Parathyroid adenoma (tissue), 2 donors: ENCODE measurements at regions not wholly inside any gene's neighbourhood (a gene's known extent, or its start where the extent isn't known, plus 50 kb on each side); places are given as distances from the start of the nearest gene placed in this dataset.

ENCODE experiments used
- H2AFZ ChIP-seq: fragments of 300-600 bp; sonication (generic); one replicate; pipeline ENCODE4 v1.7.0; 2017; ENCODE audit warnings: antibody characterized with exemption, mild to moderate bottlenecking
- H3K27ac ChIP-seq: fragments of 300-600 bp; sonication (generic); one replicate; pipeline ENCODE4 v1.7.0; 2017
- H3K27me3 ChIP-seq: fragments of 300-600 bp; sonication (generic); one replicate; pipeline ENCODE4 v1.7.0; 2017; ENCODE audit warnings: low read length; ENCODE audit not compliant: control insufficient read depth, insufficient read depth
- H3K36me3 ChIP-seq: fragments of 300-600 bp; sonication (generic); one replicate; pipeline ENCODE4 v1.7.0; 2017; ENCODE audit warnings: low read length; ENCODE audit not compliant: control insufficient read depth, insufficient read depth
- H3K4me1 ChIP-seq: fragments of 300-600 bp; sonication (generic); one replicate; pipeline ENCODE4 v1.7.0; 2017; ENCODE audit warnings: control low read depth
- H3K4me2 ChIP-seq: fragments of 300-600 bp; sonication (generic); one replicate; pipeline ENCODE4 v1.7.0; 2017; ENCODE audit warnings: low read length
- H3K4me3 ChIP-seq: fragments of 300-600 bp; sonication (generic); one replicate; pipeline ENCODE4 v1.7.0; 2017; ENCODE audit warnings: low read depth, low read length
- H3K79me2 ChIP-seq: fragments of 300-600 bp; sonication (generic); one replicate; pipeline ENCODE4 v1.7.0; 2017; ENCODE audit warnings: control low read depth
- H3K9ac ChIP-seq: fragments of 300-600 bp; sonication (generic); one replicate; pipeline ENCODE4 v1.7.0; 2017; ENCODE audit warnings: mild to moderate bottlenecking
- H3K9me3 ChIP-seq: fragments of 300-600 bp; sonication (generic); one replicate; pipeline ENCODE4 v1.7.0; 2017; ENCODE audit warnings: low read length; ENCODE audit not compliant: control insufficient read depth
- TF ChIP-seq, protein P1 (sequence below): fragments of 300-600 bp; sonication (generic); IDR thresholded peaks from one replicate; pipeline ENCODE4 v1.7.0; 2017; ENCODE audit warnings: antibody characterized with exemption, mild to moderate bottlenecking
- donor health status: primary hyperparathyroidism.

DNA sequence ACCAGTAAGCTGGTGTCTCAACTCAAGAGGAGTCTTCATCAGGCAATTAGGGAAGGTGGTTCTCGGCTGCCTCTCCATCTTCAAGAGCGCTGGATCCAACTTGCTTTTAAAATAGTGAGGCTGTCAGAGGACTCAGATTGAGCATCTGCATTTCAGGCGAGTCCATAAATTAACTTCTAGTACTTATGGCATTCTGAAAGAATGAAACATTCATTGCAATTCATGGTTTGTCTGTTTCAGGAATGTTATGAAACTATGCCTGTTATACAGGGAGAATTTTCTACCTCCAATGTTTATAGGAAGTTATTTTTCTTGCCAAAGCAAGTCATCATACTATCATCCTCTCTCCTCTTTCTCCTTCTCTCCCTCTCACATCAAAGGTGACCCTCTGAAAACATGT lies 883.2 kb downstream of the SLC4A3 start:
- Histone ChIP-seq H3K9me3 (no peaks in the 10 kb centered on the region), H3K4me3 (no peak overlapping the region), H3K79me2 (no peaks in the 10 kb centered on the region), H3K4me1 (no peaks in the 10 kb centered on the region), H3K27ac (no peak overlapping the region), H3K9ac (no peak overlapping the region), H2AFZ (no peak overlapping the region), H3K4me2 (no peak overlapping the region), H3K36me3 (no peaks in the 10 kb centered on the region), H3K27me3 (no peaks in the 10 kb centered on the region)
- TF ChIP-seq, protein P1, sequence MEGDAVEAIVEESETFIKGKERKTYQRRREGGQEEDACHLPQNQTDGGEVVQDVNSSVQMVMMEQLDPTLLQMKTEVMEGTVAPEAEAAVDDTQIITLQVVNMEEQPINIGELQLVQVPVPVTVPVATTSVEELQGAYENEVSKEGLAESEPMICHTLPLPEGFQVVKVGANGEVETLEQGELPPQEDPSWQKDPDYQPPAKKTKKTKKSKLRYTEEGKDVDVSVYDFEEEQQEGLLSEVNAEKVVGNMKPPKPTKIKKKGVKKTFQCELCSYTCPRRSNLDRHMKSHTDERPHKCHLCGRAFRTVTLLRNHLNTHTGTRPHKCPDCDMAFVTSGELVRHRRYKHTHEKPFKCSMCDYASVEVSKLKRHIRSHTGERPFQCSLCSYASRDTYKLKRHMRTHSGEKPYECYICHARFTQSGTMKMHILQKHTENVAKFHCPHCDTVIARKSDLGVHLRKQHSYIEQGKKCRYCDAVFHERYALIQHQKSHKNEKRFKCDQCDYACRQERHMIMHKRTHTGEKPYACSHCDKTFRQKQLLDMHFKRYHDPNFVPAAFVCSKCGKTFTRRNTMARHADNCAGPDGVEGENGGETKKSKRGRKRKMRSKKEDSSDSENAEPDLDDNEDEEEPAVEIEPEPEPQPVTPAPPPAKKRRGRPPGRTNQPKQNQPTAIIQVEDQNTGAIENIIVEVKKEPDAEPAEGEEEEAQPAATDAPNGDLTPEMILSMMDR = no peak

- H3K4me3 ChIP-seq = no peak overlapping the region
- no peak overlapping the region for H2AFZ ChIP-seq
- no peak overlapping the region for H3K27ac ChIP-seq
- no peaks in the 10 kb centered on the region for H3K79me2 ChIP-seq
- H3K9me3 ChIP-seq = no peaks in the 10 kb centered on the region
- H3K4me2 ChIP-seq = no peak overlapping the region
- no peaks in the 10 kb centered on the region for H3K4me1 ChIP-seq
- no peaks in the 10 kb centered on the region for H3K27me3 ChIP-seq
- TF ChIP-seq, protein P1 = no peak
- no peaks in the 10 kb centered on the region for H3K36me3 ChIP-seq
- no peak overlapping the region for H3K9ac ChIP-seq
Measured at GRCh38 chr2:220512419-220512818, 885.0 kb downstream of the SLC4A3 start.

DNA sequence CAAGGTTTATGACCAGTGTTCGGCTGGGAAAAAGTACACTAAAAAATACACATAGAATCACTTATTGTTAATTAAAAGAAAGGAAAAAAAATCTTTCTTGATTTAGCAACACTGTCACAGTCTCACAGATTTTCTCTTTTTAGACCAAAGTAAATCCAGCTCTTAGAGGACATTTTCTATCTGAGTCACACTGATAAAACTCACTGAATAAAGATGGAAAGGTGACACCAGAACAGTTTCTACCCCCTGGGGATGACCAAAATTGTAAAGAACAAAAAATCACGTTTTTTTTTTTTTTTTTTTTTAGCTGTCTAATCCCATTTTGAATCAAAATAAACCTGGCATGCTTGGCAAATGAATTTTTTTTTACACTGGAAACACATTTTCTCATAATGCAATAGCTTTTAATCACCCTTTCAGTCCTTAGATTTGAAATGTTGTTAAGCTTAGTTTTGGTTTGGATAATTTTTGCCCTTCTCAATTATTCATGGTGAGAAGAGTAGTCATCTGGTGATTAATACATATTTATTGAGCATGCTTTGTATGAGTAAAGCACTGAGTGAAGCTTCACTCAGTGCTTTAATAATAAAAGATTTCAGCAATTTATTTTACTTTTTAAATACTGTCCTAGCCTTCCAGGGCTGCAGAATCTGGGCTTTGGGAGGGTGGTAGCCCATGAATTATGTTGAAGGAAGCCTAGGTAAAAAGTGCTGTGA lies 886.3 kb downstream of the SLC4A3 start:
- Histone ChIP-seq H2AFZ (no peak overlapping the region), H3K27me3 (no peaks in the 10 kb centered on the region), H3K36me3 (no peaks in the 10 kb centered on the region), H3K4me2 (no peak overlapping the region), H3K4me1 (no peaks in the 10 kb centered on the region), H3K27ac (no peak overlapping the region), H3K9ac (no peak overlapping the region), H3K9me3 (no peaks in the 10 kb centered on the region), H3K79me2 (no peaks in the 10 kb centered on the region), H3K4me3 (no peak overlapping the region)
- TF ChIP-seq, protein P1 = no peak

- no peak overlapping the region for H3K4me2 ChIP-seq
- no peaks in the 10 kb centered on the region for H3K36me3 ChIP-seq
- H3K9me3 ChIP-seq = no peaks in the 10 kb centered on the region
- no peak overlapping the region for H3K27ac ChIP-seq
- no peaks in the 10 kb centered on the region for H3K79me2 ChIP-seq
- H3K4me1 ChIP-seq = no peaks in the 10 kb centered on the region
- H3K27me3 ChIP-seq = no peaks in the 10 kb centered on the region
- no peak overlapping the region for H3K9ac ChIP-seq
- TF ChIP-seq, protein P1 = no peak
- H3K4me3 ChIP-seq = no peak overlapping the region
- no peak overlapping the region for H2AFZ ChIP-seq
Measured at GRCh38 chr2:220521551-220521950, 894.1 kb downstream of the SLC4A3 start.

- no peak overlapping the region for H3K4me3 ChIP-seq
- H3K4me2 ChIP-seq = no peak overlapping the region
- H3K9me3 ChIP-seq = no peaks in the 10 kb centered on the region
- H2AFZ ChIP-seq = no peak overlapping the region
- H3K79me2 ChIP-seq = no peaks in the 10 kb centered on the region
- H3K9ac ChIP-seq = no peak overlapping the region
- TF ChIP-seq, protein P1 = no peak
- no peaks in the 10 kb centered on the region for H3K36me3 ChIP-seq
- H3K4me1 ChIP-seq = no peaks in the 10 kb centered on the region
- no peaks in the 10 kb centered on the region for H3K27me3 ChIP-seq
- no peak overlapping the region for H3K27ac ChIP-seq
Measured at GRCh38 chr2:220528180-220528675, 900.8 kb downstream of the SLC4A3 start.
